Type B pancreatic cell (in vitro differentiated cells): ENCODE measurements at regions not wholly inside any gene's neighbourhood (a gene's known extent, or its start where the extent isn't known, plus 50 kb on each side); places are given as distances from the start of the nearest gene placed in this dataset.

Experiments
- DNase-seq: peaks from one replicate; pipeline ENCODE4 v3.0.0; 2021; ENCODE audit warnings: mixed read lengths; ENCODE audit not compliant: unreplicated experiment; ENCODE audit errors: extremely low spot score
- H3K27ac Mint-ChIP-seq: 2 replicates; pipeline ENCODE4 v1.8.0; 2021; ENCODE audit warnings: mild to moderate bottlenecking, mixed read lengths
- H3K27me3 Mint-ChIP-seq: 2 replicates; pipeline ENCODE4 v1.8.0; 2021; ENCODE audit warnings: mixed read lengths
- H3K36me3 Mint-ChIP-seq: 2 replicates; pipeline ENCODE4 v1.8.0; 2021; ENCODE audit warnings: mixed read lengths
- H3K4me1 Mint-ChIP-seq: one replicate; pipeline ENCODE4 v1.8.0; 2021; ENCODE audit warnings: mixed read lengths; ENCODE audit not compliant: unreplicated experiment
- H3K4me3 Mint-ChIP-seq: 2 replicates; pipeline ENCODE4 v1.8.0; 2021; ENCODE audit warnings: mild to moderate bottlenecking, mixed read lengths
- H3K9me3 Mint-ChIP-seq: 2 replicates; pipeline ENCODE4 v1.8.0; 2021; ENCODE audit warnings: mixed read lengths
- TF ChIP-seq, protein P1 (sequence below): fragments of 200-600 bp; sonication (generic); conservative IDR thresholded peaks from 2 replicates; pipeline ENCODE4 v1.5.0; 2021; ENCODE audit warnings: antibody characterized with exemption, mild to moderate bottlenecking

DNA sequence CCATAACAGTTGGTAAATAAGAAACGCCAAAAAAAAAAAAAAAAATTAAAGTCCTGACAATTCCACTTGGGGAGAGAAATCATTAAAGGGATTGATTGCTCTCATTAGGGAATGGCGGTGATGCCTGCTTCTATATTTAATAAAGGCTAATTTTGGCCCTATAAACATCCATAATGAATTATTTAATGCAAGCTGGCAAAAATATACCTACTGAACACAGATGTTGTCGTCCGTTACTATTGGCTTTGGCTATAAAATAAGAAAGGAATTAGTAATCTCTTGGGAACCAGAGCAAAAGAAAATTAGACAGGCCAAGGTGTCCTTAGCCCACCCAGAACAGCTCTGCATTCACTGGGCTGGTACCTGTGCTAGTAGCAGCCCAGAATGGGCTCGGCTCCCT lies 717.3 kb downstream of the DIAPH3 start:
- Mint-ChIP-seq H3K27me3 (no peaks in the 10 kb centered on the region), H3K4me3 (no peak overlapping the region), H3K27ac (no peak overlapping the region), H3K36me3 (no peaks in the 10 kb centered on the region), H3K4me1 (peaks cover 7% of the 10 kb centered on the region), H3K9me3 (no peaks in the 10 kb centered on the region)
- TF ChIP-seq, protein P1, sequence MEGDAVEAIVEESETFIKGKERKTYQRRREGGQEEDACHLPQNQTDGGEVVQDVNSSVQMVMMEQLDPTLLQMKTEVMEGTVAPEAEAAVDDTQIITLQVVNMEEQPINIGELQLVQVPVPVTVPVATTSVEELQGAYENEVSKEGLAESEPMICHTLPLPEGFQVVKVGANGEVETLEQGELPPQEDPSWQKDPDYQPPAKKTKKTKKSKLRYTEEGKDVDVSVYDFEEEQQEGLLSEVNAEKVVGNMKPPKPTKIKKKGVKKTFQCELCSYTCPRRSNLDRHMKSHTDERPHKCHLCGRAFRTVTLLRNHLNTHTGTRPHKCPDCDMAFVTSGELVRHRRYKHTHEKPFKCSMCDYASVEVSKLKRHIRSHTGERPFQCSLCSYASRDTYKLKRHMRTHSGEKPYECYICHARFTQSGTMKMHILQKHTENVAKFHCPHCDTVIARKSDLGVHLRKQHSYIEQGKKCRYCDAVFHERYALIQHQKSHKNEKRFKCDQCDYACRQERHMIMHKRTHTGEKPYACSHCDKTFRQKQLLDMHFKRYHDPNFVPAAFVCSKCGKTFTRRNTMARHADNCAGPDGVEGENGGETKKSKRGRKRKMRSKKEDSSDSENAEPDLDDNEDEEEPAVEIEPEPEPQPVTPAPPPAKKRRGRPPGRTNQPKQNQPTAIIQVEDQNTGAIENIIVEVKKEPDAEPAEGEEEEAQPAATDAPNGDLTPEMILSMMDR, result no peak
- DNase-seq, result no peak

DNA sequence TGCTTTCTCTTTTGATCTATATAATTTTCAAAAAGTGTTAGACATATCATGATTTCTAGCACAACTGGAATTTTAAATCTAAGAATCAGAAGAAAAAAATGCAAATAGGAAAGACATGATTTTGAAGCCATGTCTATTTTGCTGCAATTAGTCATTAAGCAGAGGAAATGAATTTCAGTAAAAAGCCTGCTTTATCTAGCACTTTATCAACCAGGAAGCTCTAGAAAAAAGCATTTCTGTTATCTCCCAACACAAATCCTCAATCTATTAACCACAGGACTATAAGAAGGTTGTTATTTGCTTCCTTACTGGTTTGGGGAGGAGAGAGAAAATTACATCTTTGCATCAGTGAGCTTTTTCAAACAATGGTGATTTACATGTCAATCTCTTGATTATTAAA lies 716.7 kb downstream of the DIAPH3 start:
- peaks cover 7% of the 10 kb centered on the region for H3K4me1 Mint-ChIP-seq
- no peak overlapping the region for H3K4me3 Mint-ChIP-seq
- H3K36me3 Mint-ChIP-seq, result no peaks in the 10 kb centered on the region
- DNase-seq, result no peak
- TF ChIP-seq, protein P1, result no peak
- H3K9me3 Mint-ChIP-seq, result no peaks in the 10 kb centered on the region
- no peaks in the 10 kb centered on the region for H3K27me3 Mint-ChIP-seq
- H3K27ac Mint-ChIP-seq, result no peak overlapping the region

DNA sequence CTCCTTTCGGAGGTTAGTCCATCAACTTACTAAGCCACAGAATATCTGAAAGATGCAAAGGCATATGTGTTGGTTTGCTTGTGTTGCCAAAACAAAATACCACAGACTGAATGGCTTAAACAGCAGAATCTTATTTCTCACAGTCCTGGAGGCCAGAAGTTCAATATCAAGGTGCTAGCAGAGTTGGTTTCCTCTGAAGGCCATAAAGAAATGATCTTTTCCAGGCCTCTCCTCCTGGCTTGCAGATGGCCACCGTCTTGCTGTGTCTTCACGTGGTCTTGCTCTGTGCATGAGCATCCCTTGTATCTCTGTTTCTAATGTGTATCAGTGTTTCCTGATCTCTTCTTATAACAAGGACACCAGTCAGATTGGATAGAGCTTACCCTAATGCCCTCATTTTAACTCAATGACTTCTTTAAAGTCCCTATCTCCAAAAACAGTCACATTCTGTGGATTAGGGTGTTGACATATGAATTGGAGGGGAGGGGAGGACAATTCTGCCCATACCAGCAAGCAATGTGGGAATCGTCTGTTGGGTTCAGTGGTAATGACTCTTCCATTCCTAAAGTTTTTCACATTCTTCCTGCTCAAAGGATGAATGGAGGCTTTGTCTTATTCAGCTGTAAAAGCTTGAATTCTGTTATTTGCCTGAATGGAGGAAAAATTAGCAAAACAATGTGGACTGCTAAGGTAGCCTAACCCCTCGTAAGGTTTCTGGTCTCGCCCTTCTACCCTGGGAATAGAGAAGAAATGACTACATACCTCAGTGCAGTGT lies 715.7 kb downstream of the DIAPH3 start:
- Mint-ChIP-seq H3K27ac (no peak overlapping the region), H3K27me3 (no peaks in the 10 kb centered on the region), H3K9me3 (no peaks in the 10 kb centered on the region), H3K4me1 (peaks cover 7% of the 10 kb centered on the region), H3K4me3 (no peak overlapping the region), H3K36me3 (no peaks in the 10 kb centered on the region)
- TF ChIP-seq, protein P1, result no peak
- DNase-seq, result no peak

DNA sequence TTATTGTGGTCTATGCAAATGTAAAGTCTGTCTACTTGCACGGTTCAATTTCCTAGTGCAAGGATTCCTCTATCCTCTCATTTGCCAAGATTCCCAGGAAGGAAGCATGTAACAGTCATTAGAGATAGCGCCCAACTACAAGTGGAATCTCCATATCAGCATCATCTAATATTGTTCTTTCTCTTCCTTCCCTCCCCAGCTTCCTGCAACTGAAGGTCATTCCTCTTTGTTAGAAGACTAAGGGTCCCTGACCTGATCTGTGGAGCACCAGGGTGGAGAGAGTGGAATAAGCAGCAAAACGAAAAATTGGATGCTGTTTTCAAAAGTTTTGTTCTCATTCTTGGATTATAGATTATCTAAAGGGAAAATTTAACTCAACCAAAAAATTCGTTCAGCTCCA lies 714.0 kb downstream of the DIAPH3 start:
- no peaks in the 10 kb centered on the region for H3K27me3 Mint-ChIP-seq
- H3K27ac Mint-ChIP-seq, result no peak overlapping the region
- DNase-seq, result no peak
- no peak overlapping the region for H3K4me3 Mint-ChIP-seq
- H3K36me3 Mint-ChIP-seq, result no peaks in the 10 kb centered on the region
- TF ChIP-seq, protein P1, result no peak
- no peaks in the 10 kb centered on the region for H3K4me1 Mint-ChIP-seq
- peaks cover 4% of the 10 kb centered on the region for H3K9me3 Mint-ChIP-seq

DNA sequence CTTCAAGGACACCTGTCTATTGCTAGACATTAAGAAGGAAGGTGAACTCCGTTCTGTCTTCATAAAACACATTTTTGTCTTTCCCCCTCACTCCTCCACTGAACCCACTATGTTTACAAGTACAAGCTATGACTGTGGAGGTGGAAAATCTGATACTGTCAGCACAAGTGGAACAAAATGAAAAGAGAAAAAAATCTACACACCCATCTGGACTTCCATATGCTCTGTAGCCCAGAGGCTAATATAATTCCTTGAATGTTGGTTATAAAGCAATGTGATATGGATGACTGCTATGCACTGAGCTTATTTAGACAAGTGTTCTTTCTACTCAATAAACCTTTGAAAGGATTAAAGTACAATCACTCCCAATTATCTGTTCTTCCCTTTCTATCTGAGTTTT lies 713.5 kb downstream of the DIAPH3 start:
- TF ChIP-seq, protein P1, result no peak
- DNase-seq, result no peak
- Mint-ChIP-seq H3K4me3 (no peak overlapping the region), H3K4me1 (no peaks in the 10 kb centered on the region), H3K36me3 (no peaks in the 10 kb centered on the region), H3K27ac (no peak overlapping the region), H3K9me3 (peaks cover 4% of the 10 kb centered on the region), H3K27me3 (no peaks in the 10 kb centered on the region)

DNA sequence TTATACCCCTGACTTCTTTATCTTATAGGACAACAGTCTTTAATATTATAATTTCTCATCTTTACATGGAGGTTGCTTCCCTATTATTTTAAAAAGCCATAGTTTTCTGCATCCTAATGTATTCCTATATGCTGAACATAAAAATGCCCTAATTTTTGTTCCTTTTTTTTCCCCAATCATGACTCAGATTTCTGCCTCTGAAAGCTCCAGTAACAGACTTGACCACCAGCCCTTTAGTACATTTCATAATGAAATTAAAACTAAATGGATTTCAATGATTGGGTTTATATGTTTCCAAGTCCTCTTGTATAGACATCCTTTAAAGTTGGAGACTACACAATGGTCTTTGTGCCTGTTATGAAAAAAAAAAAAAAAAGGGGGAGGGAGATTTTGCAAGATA lies 712.5 kb downstream of the DIAPH3 start:
- DNase-seq, result no peak
- Mint-ChIP-seq H3K36me3 (no peaks in the 10 kb centered on the region), H3K27me3 (no peaks in the 10 kb centered on the region), H3K27ac (no peak overlapping the region), H3K4me3 (no peak overlapping the region), H3K9me3 (peaks cover 4% of the 10 kb centered on the region), H3K4me1 (peaks cover 6% of the 10 kb centered on the region)
- TF ChIP-seq, protein P1, result no peak
